WTC11 (cell line): ENCODE measurements at regions not wholly inside any gene's neighbourhood (a gene's known extent, or its start where the extent isn't known, plus 50 kb on each side); places are given as distances from the start of the nearest gene placed in this dataset.

Source experiments
- ATAC-seq: fragments of 200-7000 bp; cut with Tn5 transposase; 2 replicates; pipeline ENCODE4 v1.10.0; 2021; ENCODE audit warnings: mild to moderate bottlenecking, moderate library complexity
- CTCF ChIA-PET: fragments of 300-600 bp; sonication (Branson Sonifier 250); formaldehyde crosslinking; loops from one replicate; lab custom pipeline; 2021; ENCODE audit warnings: antibody characterized with exemption; lab: Charles Lee
- POLR2A ChIA-PET: fragments of 350-600 bp; sonication (Branson Sonifier 250); formaldehyde crosslinking; loops from one replicate; lab custom pipeline; 2021; ENCODE audit warnings: antibody characterized with exemption; lab: Charles Lee
- DNase-seq: peaks from one replicate; pipeline ENCODE4 v3.0.0; 2021; ENCODE audit warnings: low spot score
- H3K27ac Mint-ChIP-seq: 2 replicates; pipeline ENCODE4 v1.8.0; 2021; ENCODE audit warnings: mixed read lengths
- H3K27me3 Mint-ChIP-seq: 2 replicates; pipeline ENCODE4 v1.8.0; 2021; ENCODE audit warnings: low read depth, mild to moderate bottlenecking, moderate library complexity, mixed read lengths
- H3K36me3 Mint-ChIP-seq: 2 replicates; pipeline ENCODE4 v1.8.0; 2021; ENCODE audit warnings: mixed read lengths
- H3K4me1 Mint-ChIP-seq: 2 replicates; pipeline ENCODE4 v1.8.0; 2022; ENCODE audit warnings: mixed read lengths
- H3K4me3 Mint-ChIP-seq: 2 replicates; pipeline ENCODE4 v1.8.0; 2021; ENCODE audit warnings: mild to moderate bottlenecking, moderate library complexity, mixed read lengths
- H3K9me3 Mint-ChIP-seq: 2 replicates; pipeline ENCODE4 v1.8.0; 2021; ENCODE audit warnings: mixed read lengths
- AR ChIP-seq: fragments of 250-450 bp; sonication (Bioruptor Pico); IDR thresholded peaks from 2 replicates; pipeline ENCODE4 v1.9.0; 2021; ENCODE audit warnings: mild to moderate bottlenecking
- ATF3 ChIP-seq: sonication (generic); formaldehyde crosslinking; conservative IDR thresholded peaks from 2 replicates; pipeline ENCODE4 v1.8.1; 2022; ENCODE audit warnings: mild to moderate bottlenecking, missing genetic modification reagents
- ESRRA ChIP-seq: sonication (generic); formaldehyde crosslinking; IDR thresholded peaks from 2 replicates; pipeline ENCODE4 v1.8.1; 2022; ENCODE audit warnings: mild to moderate bottlenecking, missing genetic modification reagents, borderline replicate concordance
- FOXJ3 ChIP-seq: sonication (generic); formaldehyde crosslinking; IDR thresholded peaks from 2 replicates; pipeline ENCODE4 v1.9.0; 2021; ENCODE audit warnings: missing genetic modification reagents, mild to moderate bottlenecking, borderline replicate concordance
- GRHL2 ChIP-seq: fragments of 250-450 bp; sonication (Bioruptor Pico); IDR thresholded peaks from 2 replicates; pipeline ENCODE4 v1.8.0; 2022; ENCODE audit warnings: mild to moderate bottlenecking, moderate library complexity; ENCODE audit not compliant: insufficient replicate concordance, severe bottlenecking
- GTF2I ChIP-seq: fragments of 250-450 bp; sonication (Bioruptor Pico); conservative IDR thresholded peaks from 2 replicates; pipeline ENCODE4 v1.4.0; 2021; ENCODE audit warnings: mild to moderate bottlenecking
- JUN ChIP-seq: sonication (generic); formaldehyde crosslinking; IDR thresholded peaks from 2 replicates; pipeline ENCODE4 v1.8.0; 2023; ENCODE audit warnings: mild to moderate bottlenecking, missing genetic modification reagents
- KAT7 ChIP-seq: sonication (generic); formaldehyde crosslinking; IDR thresholded peaks from 2 replicates; pipeline ENCODE4 v1.8.1; 2023; ENCODE audit warnings: missing genetic modification reagents, mild to moderate bottlenecking, borderline replicate concordance
- MXD4 ChIP-seq: fragments of 250-450 bp; sonication (Bioruptor Pico); IDR thresholded peaks from 2 replicates; pipeline ENCODE4 v1.8.0; 2021; ENCODE audit warnings: mild to moderate bottlenecking, moderate library complexity, borderline replicate concordance
- MYBL2 ChIP-seq: sonication (generic); formaldehyde crosslinking; IDR thresholded peaks from 2 replicates; pipeline ENCODE4 v1.8.1; 2023; ENCODE audit warnings: mild to moderate bottlenecking, moderate library complexity, missing genetic modification reagents
- NFYB ChIP-seq: sonication (generic); formaldehyde crosslinking; conservative IDR thresholded peaks from 2 replicates; pipeline ENCODE4 v1.8.0; 2022; ENCODE audit warnings: low read depth, missing genetic modification reagents
- RORB ChIP-seq: fragments of 250-450 bp; sonication (Bioruptor Pico); IDR thresholded peaks from 2 replicates; pipeline ENCODE4 v1.9.0; 2021; ENCODE audit warnings: mild to moderate bottlenecking
- SMAD3 ChIP-seq: sonication (generic); formaldehyde crosslinking; IDR thresholded peaks from 2 replicates; pipeline ENCODE4 v1.8.0; 2022; ENCODE audit warnings: missing genetic modification reagents, mild to moderate bottlenecking, borderline replicate concordance
- SMAD4 ChIP-seq: sonication (generic); formaldehyde crosslinking; IDR thresholded peaks from 2 replicates; pipeline ENCODE4 v1.8.0; 2022; ENCODE audit warnings: mild to moderate bottlenecking, missing genetic modification reagents
- TCF7 ChIP-seq: sonication (generic); formaldehyde crosslinking; IDR thresholded peaks from 2 replicates; pipeline ENCODE4 v1.8.0; 2022; ENCODE audit warnings: mild to moderate bottlenecking, low read depth, missing genetic modification reagents, moderate library complexity
- ZNF138 ChIP-seq: sonication (generic); formaldehyde crosslinking; conservative IDR thresholded peaks from 2 replicates; pipeline ENCODE4 v1.8.1; 2022; ENCODE audit warnings: mild to moderate bottlenecking, moderate library complexity, missing genetic modification reagents
- ZNF416 ChIP-seq: fragments of 250-450 bp; sonication (Bioruptor Pico); IDR thresholded peaks from 2 replicates; pipeline ENCODE4 v1.9.0; 2021; ENCODE audit warnings: mild to moderate bottlenecking, inconsistent platforms
- ZNF425 ChIP-seq: fragments of 250-450 bp; sonication (Bioruptor Pico); conservative IDR thresholded peaks from 2 replicates; pipeline ENCODE4 v1.9.0; 2021; ENCODE audit warnings: mild to moderate bottlenecking
- ZNF532 ChIP-seq: fragments of 250-450 bp; sonication (Bioruptor Pico); IDR thresholded peaks from 2 replicates; pipeline ENCODE4 v1.9.0; 2021; ENCODE audit warnings: mild to moderate bottlenecking, borderline replicate concordance
- TF ChIP-seq, protein P1 (sequence below): sonication (generic); formaldehyde crosslinking; IDR thresholded peaks from 2 replicates; pipeline ENCODE4 v1.8.0; 2022; ENCODE audit warnings: missing genetic modification reagents

DNA sequence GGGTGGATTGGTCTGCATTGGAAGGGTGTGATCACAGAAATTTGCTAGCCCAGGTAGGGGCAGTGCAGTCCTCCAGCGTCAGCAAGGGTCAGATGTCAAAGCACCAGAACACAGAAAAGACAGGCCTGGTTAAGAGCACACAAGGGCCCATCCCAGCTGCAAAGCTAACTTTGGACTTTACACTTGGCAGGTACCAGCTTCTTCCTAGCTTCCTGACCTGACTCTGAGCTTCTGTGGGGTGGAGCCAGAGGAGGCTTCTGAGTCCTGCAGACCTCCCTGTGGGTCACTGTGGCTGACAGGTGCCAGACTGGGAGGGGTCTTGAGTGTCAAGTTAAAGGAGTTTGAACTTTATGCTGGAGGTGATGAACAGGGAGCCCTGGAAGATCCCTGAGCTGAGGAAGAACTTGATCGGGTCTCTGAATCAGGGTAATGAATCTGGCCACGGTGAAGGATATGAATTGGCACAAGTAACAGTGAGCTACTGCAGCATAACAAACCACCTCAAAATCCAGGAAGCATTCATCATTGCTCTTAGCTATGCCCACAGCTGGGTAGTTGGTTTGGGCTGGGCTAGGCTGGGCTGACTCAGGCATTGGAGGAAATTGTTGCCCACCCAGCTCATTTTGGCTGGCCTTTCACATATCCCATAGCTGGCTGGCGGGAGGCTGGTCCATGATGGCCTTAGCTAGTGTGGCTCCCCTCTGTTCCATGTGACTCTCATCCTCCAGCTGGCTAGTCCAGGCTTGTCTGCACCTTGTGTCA lies 63.4 kb downstream of the BARX1 start:
- ChIA-PET POLR2A (no interaction called here), CTCF (interaction anchor here (0.7 kb wide), 1 partner anchor 64 kb away, joined by 4 read pairs; no protein-coding TSS in a partner anchor)
- Mint-ChIP-seq H3K9me3 (peaks cover 22% of the 10 kb centered on the region), H3K36me3 (peaks cover 13% of the 10 kb centered on the region), H3K27ac (no peak overlapping the region), H3K27me3 (peaks cover 4% of the 10 kb centered on the region), H3K4me3 (no peak overlapping the region), H3K4me1 (no peaks in the 10 kb centered on the region)
- TF ChIP-seq SMAD4 (CRISPR knock-in tag) (no peak), SMAD3 (no peak), FOXJ3 (CRISPR knock-in tag) (no peak), JUN (CRISPR knock-in tag) (no peak), TCF7 (CRISPR knock-in tag) (no peak), AR (CRISPR knock-in tag) (no peak), ATF3 (CRISPR knock-in tag) (no peak), ZNF425 (no peak), GRHL2 (CRISPR knock-in tag) (no peak), MXD4 (CRISPR knock-in tag) (no peak), ESRRA (CRISPR knock-in tag) (no peak), NFYB (CRISPR knock-in tag) (no peak), MYBL2 (CRISPR knock-in tag) (no peak), ZNF532 (CRISPR knock-in tag) (no peak), GTF2I (CRISPR knock-in tag) (no peak), KAT7 (no peak), ZNF138 (no peak), ZNF416 (CRISPR knock-in tag) (no peak), RORB (CRISPR knock-in tag) (no peak)
- TF ChIP-seq, protein P1, sequence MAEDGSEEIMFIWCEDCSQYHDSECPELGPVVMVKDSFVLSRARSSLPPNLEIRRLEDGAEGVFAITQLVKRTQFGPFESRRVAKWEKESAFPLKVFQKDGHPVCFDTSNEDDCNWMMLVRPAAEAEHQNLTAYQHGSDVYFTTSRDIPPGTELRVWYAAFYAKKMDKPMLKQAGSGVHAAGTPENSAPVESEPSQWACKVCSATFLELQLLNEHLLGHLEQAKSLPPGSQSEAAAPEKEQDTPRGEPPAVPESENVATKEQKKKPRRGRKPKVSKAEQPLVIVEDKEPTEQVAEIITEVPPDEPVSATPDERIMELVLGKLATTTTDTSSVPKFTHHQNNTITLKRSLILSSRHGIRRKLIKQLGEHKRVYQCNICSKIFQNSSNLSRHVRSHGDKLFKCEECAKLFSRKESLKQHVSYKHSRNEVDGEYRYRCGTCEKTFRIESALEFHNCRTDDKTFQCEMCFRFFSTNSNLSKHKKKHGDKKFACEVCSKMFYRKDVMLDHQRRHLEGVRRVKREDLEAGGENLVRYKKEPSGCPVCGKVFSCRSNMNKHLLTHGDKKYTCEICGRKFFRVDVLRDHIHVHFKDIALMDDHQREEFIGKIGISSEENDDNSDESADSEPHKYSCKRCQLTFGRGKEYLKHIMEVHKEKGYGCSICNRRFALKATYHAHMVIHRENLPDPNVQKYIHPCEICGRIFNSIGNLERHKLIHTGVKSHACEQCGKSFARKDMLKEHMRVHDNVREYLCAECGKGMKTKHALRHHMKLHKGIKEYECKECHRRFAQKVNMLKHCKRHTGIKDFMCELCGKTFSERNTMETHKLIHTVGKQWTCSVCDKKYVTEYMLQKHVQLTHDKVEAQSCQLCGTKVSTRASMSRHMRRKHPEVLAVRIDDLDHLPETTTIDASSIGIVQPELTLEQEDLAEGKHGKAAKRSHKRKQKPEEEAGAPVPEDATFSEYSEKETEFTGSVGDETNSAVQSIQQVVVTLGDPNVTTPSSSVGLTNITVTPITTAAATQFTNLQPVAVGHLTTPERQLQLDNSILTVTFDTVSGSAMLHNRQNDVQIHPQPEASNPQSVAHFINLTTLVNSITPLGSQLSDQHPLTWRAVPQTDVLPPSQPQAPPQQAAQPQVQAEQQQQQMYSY (CRISPR knock-in tag), result no peak
- ATAC-seq (no peak), DNase-seq (no peak)
